ENCODE measurements at regions not wholly inside any gene's neighbourhood (a gene's known extent, or its start where the extent isn't known, plus 50 kb on each side); places are given as distances from the start of the nearest gene placed in this dataset.

DNA sequence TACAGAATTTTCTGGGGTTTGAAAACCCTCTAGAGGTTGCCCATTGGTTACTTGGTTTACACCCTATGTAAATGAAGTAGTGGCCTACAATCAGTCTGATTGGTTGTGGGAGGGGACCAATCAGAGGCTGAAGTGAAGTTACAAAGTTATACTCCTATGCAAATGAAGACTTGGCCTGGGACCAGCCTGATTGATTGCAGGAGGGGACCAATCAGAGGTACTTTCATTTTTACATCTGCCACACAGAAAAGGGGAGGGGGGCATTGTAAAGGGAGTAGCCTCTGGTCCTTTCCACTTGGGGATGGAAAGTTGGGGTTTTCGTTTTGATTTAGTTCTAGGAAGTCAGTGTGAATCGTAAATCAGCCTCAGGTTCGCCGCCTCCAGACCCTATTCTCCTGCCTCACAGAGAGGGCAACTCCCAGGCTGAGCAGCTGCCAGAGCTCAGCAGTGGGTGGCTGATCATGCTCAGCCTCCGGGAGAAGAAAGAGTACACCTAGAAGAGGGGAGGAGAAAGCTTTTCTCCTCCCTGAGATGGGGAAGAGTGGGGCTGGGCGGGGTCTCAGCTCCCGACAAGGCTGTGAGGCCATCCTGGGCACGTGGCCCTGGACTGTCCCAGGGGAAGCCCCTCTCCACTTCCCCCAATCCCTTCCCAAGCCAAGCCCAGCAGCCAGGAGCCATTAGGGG, 372.5 kb downstream of the GALR1 start:
- DNase-seq (ENCODE audit: low read depth, low spot score), result peak; percentile 18
- H3K4me3 ChIP-seq (ENCODE audit: low read length), result no peak overlapping the region

DNA sequence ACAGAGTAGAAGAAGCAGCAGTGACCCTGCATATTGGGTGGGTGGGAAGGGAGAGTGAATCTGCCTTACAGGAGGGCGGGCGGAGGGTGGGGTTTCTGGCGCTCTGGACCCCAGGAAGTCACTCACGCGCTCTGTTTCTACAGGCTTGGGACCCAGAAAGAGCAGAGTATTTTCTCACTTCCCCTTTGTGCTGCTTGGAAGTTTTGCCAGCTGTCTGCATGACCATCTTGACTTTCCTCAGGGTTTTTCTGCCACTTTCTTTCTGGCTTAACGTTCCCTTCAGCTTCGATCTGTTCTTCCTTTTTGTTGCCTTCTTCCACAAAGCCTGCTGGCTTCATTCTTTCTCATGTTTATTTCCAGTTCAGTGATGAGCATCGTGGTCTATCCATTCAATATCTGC, 383.1 kb downstream of the GALR1 start:
- no peak overlapping the region for H3K4me3 ChIP-seq (ENCODE audit: low read length)
- DNase-seq (ENCODE audit: low read depth, low spot score), result no peak

- no peak overlapping the region for H3K4me3 ChIP-seq (ENCODE audit: low read length)
- DNase-seq (ENCODE audit: low read depth, low spot score), result no peak
Measured at GRCh38 chr18:77634494-77634893, 384.8 kb downstream of the GALR1 start.

GRCh38 chr18:77635451-77635850, 385.8 kb downstream of the GALR1 start:
- no peak for DNase-seq (ENCODE audit: low read depth, low spot score)
- H3K4me3 ChIP-seq (ENCODE audit: low read length), result no peak overlapping the region

DNA sequence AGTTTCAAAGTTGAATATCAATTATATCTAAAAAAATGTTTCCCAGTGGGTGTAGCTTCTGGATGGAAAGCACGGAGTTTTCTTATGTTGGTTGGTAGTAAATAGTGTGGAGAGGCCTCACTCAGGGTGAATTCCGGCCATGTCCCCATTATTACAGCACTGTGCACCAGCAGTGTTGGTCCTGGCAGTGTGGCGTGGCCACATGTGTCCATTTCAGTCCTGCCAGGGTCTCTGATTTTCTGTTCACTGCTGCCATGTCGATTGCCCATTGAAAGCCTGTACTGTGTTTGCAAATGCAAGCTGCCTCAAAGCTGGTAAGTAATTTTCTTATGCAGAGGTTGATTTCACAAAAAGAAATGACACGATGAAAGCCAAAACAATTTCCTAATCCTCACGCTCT, 386.2 kb downstream of the GALR1 start:
- no peak overlapping the region for H3K4me3 ChIP-seq (ENCODE audit: low read length)
- no peak for DNase-seq (ENCODE audit: low read depth, low spot score)

GRCh38 chr18:77645170-77645872, 395.7 kb downstream of the GALR1 start:
- no peak overlapping the region for H3K4me3 ChIP-seq (ENCODE audit: low read length)
- DNase-seq (ENCODE audit: low read depth, low spot score), result no peak

- no peak for DNase-seq (ENCODE audit: low read depth, low spot score)
- H3K4me3 ChIP-seq (ENCODE audit: low read length), result no peak overlapping the region
Measured at GRCh38 chr18:77647472-77647871, 397.8 kb downstream of the GALR1 start.

GRCh38 chr18:77648411-77648810, 398.8 kb downstream of the GALR1 start:
- H3K4me3 ChIP-seq (ENCODE audit: low read length), result no peak overlapping the region
- no peak for DNase-seq (ENCODE audit: low read depth, low spot score)

DNA sequence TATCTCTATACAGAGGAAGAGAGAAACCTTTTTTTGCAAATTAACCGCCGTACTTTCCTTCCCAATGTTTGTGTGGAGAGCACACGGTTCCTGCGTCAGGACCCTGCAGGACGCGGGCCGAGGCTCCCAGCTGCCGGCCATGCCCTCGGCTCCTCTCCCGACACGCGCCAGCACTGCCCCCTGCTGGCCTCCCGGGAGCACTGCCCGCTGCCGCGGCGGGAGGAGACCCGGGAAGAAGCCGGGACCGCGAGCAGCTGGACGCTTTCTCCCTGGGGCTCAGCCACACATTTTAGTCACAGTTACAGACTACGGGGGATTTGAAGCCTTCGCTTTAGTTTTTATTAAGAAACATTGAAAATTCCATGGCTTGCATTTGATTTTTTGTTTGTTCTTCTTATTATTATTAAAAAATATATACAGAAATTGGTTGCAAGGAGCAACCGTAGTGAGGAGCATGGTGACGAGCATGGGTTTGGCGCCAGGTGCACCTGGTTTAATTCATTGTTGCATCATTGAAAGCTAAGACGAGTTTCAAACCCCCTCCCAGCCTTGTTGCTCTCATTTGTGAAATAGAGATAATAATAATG, 401.2 kb downstream of the GALR1 start:
- no peak for DNase-seq (ENCODE audit: low read depth, low spot score)
- H3K4me3 ChIP-seq (ENCODE audit: low read length), result no peak overlapping the region

GRCh38 chr18:77651441-77651840, 401.8 kb downstream of the GALR1 start:
- H3K4me3 ChIP-seq (ENCODE audit: low read length), result no peak overlapping the region
- DNase-seq (ENCODE audit: low read depth, low spot score), result no peak

DNA sequence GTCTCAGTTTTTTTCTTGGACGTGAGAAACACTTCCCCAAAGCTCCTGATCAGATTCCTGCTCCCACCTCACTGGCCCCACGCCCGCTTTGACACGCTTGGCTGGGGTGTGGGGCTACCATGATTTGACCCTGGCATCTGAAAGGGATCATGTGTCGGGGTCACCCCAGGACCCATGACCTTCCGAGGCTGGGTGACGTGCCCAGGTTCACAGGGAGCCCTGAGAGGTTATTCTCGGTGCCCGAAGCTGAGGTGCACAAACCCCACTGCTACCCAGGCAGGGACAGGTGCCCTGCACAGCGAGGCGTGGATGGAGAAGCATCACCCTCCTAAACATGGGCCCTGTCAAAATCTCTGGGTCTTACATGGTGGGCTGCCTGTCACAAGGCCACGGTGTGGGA, 404.1 kb downstream of the GALR1 start:
- no peak overlapping the region for H3K4me3 ChIP-seq (ENCODE audit: low read length)
- DNase-seq (ENCODE audit: low read depth, low spot score), result no peak

- no peak for DNase-seq (ENCODE audit: low read depth, low spot score)
- H3K4me3 ChIP-seq (ENCODE audit: low read length), result no peak overlapping the region
Measured at GRCh38 chr18:77654302-77654701, 404.7 kb downstream of the GALR1 start.

- DNase-seq (ENCODE audit: low read depth, low spot score), result no peak
- H3K4me3 ChIP-seq (ENCODE audit: low read length), result no peak overlapping the region
Measured at GRCh38 chr18:77657651-77658298, 408.1 kb downstream of the GALR1 start.

DNA sequence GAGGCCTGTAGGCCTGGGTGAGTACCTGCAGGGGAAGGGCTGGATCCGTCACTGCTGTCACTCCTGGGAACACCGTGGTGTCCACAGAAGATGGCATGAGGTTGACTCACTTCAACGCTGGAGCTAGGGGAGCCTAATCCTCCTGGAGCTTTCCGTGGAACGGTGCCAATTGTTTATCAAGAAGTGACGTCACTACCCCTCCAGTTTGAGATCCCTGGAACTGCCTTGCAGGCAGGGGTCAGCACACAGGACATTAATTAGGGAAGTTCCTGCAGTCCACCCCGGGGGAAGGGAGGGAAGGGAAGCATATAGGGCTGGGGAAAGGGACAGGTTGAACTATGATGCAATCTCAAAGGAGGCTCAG, 408.6 kb downstream of the GALR1 start:
- no peak overlapping the region for H3K4me3 ChIP-seq (ENCODE audit: low read length)
- DNase-seq (ENCODE audit: low read depth, low spot score), result no peak

DNA sequence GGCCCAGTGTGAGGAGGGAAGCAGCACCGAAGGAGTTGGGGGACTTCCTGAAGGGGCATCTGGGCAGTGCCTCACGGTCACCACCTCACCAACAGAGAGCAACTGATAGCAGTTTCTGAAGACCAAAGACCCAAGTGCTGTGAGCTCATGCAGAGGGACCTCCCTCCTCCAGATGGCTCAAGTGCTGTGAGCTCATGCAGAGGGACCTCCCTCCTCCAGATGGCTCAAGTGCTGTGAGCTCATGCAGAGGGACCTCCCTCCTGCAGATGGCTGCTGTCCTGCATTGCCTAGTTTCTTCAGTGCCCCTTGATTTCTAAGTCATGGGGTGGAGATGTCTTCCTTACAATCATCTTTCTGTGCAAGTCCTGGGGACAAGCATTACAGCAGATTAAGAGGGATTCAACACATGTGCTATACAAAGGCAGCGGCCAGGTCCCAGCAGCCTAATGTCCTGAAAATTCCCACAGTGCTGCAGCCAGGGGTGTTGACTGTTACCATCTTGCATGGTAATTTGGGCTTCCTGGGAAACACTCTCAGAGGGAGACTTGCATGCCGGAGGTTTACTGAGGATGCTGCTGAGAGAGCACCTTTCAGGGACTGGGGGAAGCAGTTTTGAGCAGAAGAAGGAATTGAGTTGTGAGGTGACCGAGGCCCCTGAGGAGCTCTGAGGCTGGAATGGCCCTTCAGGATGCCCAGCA, 409.3 kb downstream of the GALR1 start:
- H3K4me3 ChIP-seq (ENCODE audit: low read length), result no peak overlapping the region
- DNase-seq (ENCODE audit: low read depth, low spot score), result no peak

GRCh38 chr18:77666613-77667012, 417.0 kb downstream of the GALR1 start:
- DNase-seq (ENCODE audit: low read depth, low spot score), result no peak
- H3K4me3 ChIP-seq (ENCODE audit: low read length), result no peak overlapping the region

DNA sequence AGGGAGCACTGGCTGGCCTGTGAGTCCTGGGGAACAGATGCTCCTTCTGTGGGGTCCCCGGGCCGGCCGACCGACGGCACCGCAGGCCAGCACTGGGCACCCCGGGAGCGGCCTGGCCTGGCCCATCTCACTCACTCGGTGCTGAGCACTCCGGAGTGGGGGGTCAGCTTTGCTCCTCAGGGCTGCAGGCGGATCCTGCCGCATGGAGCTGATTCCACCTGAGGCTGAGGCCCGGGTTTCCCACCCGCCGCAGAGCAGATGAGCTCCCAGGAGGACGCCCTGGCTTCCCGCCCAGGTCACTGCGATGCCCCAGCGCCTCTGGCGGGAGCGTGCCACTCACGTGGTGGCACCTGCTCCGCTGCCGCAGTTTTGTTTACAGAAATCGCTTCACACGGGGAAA, 418.6 kb downstream of the GALR1 start:
- DNase-seq (ENCODE audit: low read depth, low spot score), result no peak

GRCh38 chr18:77669331-77669730, 419.7 kb downstream of the GALR1 start:
- no peak overlapping the region for H3K4me3 ChIP-seq (ENCODE audit: low read length)
- DNase-seq (ENCODE audit: low read depth, low spot score), result no peak

More for the DNA sequence above, 418.6 kb downstream of the GALR1 start:
- H3K4me3 ChIP-seq (ENCODE audit: low read length), result no peak overlapping the region

DNA sequence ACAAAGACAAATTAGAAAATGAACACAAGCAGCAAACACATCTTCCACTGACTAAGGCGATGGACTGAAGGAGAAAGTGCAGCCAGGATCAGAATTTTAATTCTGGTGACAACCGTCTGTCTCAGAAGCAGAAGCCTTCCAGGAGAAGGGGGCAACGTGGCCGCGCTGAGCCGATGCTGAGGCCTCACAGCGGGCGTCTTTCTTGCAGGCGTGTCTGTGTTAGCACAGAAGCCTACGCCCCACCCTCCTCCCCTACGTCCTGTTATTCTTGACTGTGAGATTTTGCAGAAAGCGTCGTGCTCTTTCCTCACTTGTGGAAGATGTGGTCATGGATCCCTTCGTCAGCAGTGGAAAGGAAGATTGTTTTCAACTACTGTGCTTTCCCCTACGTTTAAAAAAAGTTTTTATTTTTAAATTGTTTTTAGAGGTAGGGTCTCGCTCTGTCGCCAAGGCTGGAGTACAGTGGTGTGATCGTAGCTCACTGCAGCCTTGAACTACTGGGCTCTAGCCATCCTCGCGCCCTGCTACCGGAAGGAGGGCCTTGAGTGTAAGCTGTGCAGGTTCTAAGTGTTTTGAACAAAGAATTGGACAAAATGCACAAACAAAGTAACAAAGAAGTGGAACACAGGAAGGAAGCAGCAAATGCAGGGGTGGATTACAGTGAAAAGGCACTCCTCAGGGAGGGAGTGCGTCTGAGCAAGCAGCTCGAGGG, 422.0 kb downstream of the GALR1 start:
- H3K4me3 ChIP-seq (ENCODE audit: low read length), result no peak overlapping the region
- no peak for DNase-seq (ENCODE audit: low read depth, low spot score)
